ENCODE measurements at regions not wholly inside any gene's neighbourhood (a gene's known extent, or its start where the extent isn't known, plus 50 kb on each side); places are given as distances from the start of the nearest gene placed in this dataset.

- peak; percentile 23 for DNase-seq (ENCODE audit: extremely low read depth, low read depth)
These were observed 202.6 kb downstream of the TMX1 start for GRCh38 chr14:51442513-51443175.

- DNase-seq (ENCODE audit: extremely low read depth, low read depth) = no peak
These were observed 203.4 kb downstream of the TMX1 start for GRCh38 chr14:51443195-51444018.

GRCh38 chr14:51444353-51445000 is 204.4 kb downstream of the TMX1 start:
- no peak for DNase-seq (ENCODE audit: extremely low read depth, low read depth)

GRCh38 chr14:51445001-51445390 is 204.9 kb downstream of the TMX1 start:
- DNase-seq (ENCODE audit: extremely low read depth, low read depth) = no peak

- DNase-seq (ENCODE audit: extremely low read depth, low read depth) = no peak
These were observed 204.9 kb upstream of the FRMD6 start for GRCh38 chr14:51446771-51447170.

- no peak for DNase-seq (ENCODE audit: extremely low read depth, low read depth)
These were observed 204.3 kb upstream of the FRMD6 start for GRCh38 chr14:51447411-51447810.

GRCh38 chr14:51448831-51449670 is 202.7 kb upstream of the FRMD6 start:
- DNase-seq (ENCODE audit: extremely low read depth, low read depth) = no peak

GRCh38 chr14:51449681-51450080 is 202.0 kb upstream of the FRMD6 start:
- DNase-seq (ENCODE audit: extremely low read depth, low read depth) = no peak

GRCh38 chr14:51451561-51451960 is 200.1 kb upstream of the FRMD6 start:
- no peak for DNase-seq (ENCODE audit: extremely low read depth, low read depth)

- peak; percentile 56 for DNase-seq (ENCODE audit: extremely low read depth, low read depth)
These were observed 197.8 kb upstream of the FRMD6 start for GRCh38 chr14:51453869-51454268.

GRCh38 chr14:51454351-51454750 is 197.4 kb upstream of the FRMD6 start:
- no peak for DNase-seq (ENCODE audit: extremely low read depth, low read depth)

GRCh38 chr14:51455041-51455835 is 196.5 kb upstream of the FRMD6 start:
- no peak for DNase-seq (ENCODE audit: extremely low read depth, low read depth)

- DNase-seq (ENCODE audit: extremely low read depth, low read depth) = no peak
These were observed 193.7 kb upstream of the FRMD6 start for GRCh38 chr14:51457843-51458562.

- DNase-seq (ENCODE audit: extremely low read depth, low read depth) = peak; percentile 9
These were observed 193.2 kb upstream of the FRMD6 start for GRCh38 chr14:51458563-51458955.

- no peak for DNase-seq (ENCODE audit: extremely low read depth, low read depth)
These were observed 191.7 kb upstream of the FRMD6 start for GRCh38 chr14:51460011-51460410.

- no peak for DNase-seq (ENCODE audit: extremely low read depth, low read depth)
These were observed 189.5 kb upstream of the FRMD6 start for GRCh38 chr14:51462182-51462581.

GRCh38 chr14:51462706-51463105 is 189.0 kb upstream of the FRMD6 start:
- DNase-seq (ENCODE audit: extremely low read depth, low read depth) = no peak

GRCh38 chr14:51463461-51463860 is 188.2 kb upstream of the FRMD6 start:
- DNase-seq (ENCODE audit: extremely low read depth, low read depth) = no peak

GRCh38 chr14:51464411-51464810 is 187.3 kb upstream of the FRMD6 start:
- no peak for DNase-seq (ENCODE audit: extremely low read depth, low read depth)
